Caco-2 (cell line): ENCODE measurements at regions not wholly inside any gene's neighbourhood (a gene's known extent, or its start where the extent isn't known, plus 50 kb on each side); places are given as distances from the start of the nearest gene placed in this dataset. TPM values are rescaled to one million over a fixed set of nuclear protein-coding genes. Genes with fewer than 3 reads are reported as not detected.
"Not testable (repeated sequence)": the region's sequence is repeated elsewhere in the genome, so short reads cannot be mapped to it uniquely, and the experiment has no call there.

ENCODE experiments used
- BruUV-seq: library from RNA; stranded (reverse); fragments of 400-500 nt; replicated peaks from 2 replicates; lab custom pipeline; 2021; lab: Mats Ljungman, UMichigan
- CTCF ChIA-PET: fragments of 300-600 bp; sonication (Branson Sonifier 250); formaldehyde crosslinking; loops from one replicate; lab custom pipeline; 2022; ENCODE audit warnings: antibody characterized with exemption; lab: Charles Lee
- POLR2A ChIA-PET: fragments of 300-600 bp; sonication (Branson Sonifier 250); formaldehyde crosslinking; loops from one replicate; lab custom pipeline; 2022; ENCODE audit warnings: antibody characterized with exemption; lab: Charles Lee
- DNase-seq, 2 experiments: peaks; one replicate each; pipeline versions ENCODE4 v3.0.0 to v3.0.0-alpha.2; 2020 to 2022
- H3K27me3 ChIP-seq: replicated peaks from 2 replicates; pipeline ENCODE4 v1.6.0; 2011; ENCODE audit warnings: low read length; ENCODE audit not compliant: control insufficient read depth, insufficient read depth
- H3K36me3 ChIP-seq: 2 replicates; pipeline ENCODE4 v1.5.1; 2011; ENCODE audit warnings: low read length; ENCODE audit not compliant: control insufficient read depth, insufficient read depth
- H3K4me1 ChIP-seq: fragments of 250-450 bp; sonication (Bioruptor Pico); 2 replicates; pipeline ENCODE4 v1.5.1; 2020; ENCODE audit warnings: mild to moderate bottlenecking
- H3K4me3 ChIP-seq: 2 replicates; pipeline ENCODE4 v1.5.1; 2011; ENCODE audit warnings: low read depth, mild to moderate bottlenecking, control low read depth, low read length
- H3K9me3 ChIP-seq: fragments of 250-450 bp; sonication (Bioruptor Pico); 2 replicates; pipeline ENCODE4 v1.5.1; 2020; ENCODE audit warnings: mild to moderate bottlenecking, moderate library complexity
- H3K27ac Mint-ChIP-seq: one replicate; pipeline ENCODE4 v1.8.0; 2022; ENCODE audit warnings: mixed read lengths; ENCODE audit not compliant: unreplicated experiment
- H3K27me3 Mint-ChIP-seq: one replicate; pipeline ENCODE4 v1.8.0; 2022; ENCODE audit warnings: mixed read lengths; ENCODE audit not compliant: insufficient read depth, unreplicated experiment
- H3K36me3 Mint-ChIP-seq: one replicate; pipeline ENCODE4 v1.8.0; 2022; ENCODE audit warnings: mild to moderate bottlenecking, mixed read lengths; ENCODE audit not compliant: insufficient read depth, unreplicated experiment
- H3K4me1 Mint-ChIP-seq: one replicate; pipeline ENCODE4 v1.8.0; 2022; ENCODE audit warnings: low read depth, mixed read lengths; ENCODE audit not compliant: unreplicated experiment
- H3K4me3 Mint-ChIP-seq: one replicate; pipeline ENCODE4 v1.8.0; 2022; ENCODE audit warnings: mild to moderate bottlenecking, moderate library complexity, mixed read lengths; ENCODE audit not compliant: unreplicated experiment
- H3K9me3 Mint-ChIP-seq: one replicate; pipeline ENCODE4 v1.8.0; 2022; ENCODE audit warnings: mixed read lengths; ENCODE audit not compliant: unreplicated experiment
- intact Hi-C: fragments of 100-400 bp; cut with micrococcal nuclease; formaldehyde crosslinking; loops from one replicate; pipeline ENCODE4 v1.10.0; 2022; ENCODE audit not compliant: unreplicated experiment
- microRNA-seq: library from miRNA; unstranded; fragments of <30 nt; microRNA quantifications from one replicate; pipeline ENCODE4 v1.2.0, GENCODE V29; 2022

DNA sequence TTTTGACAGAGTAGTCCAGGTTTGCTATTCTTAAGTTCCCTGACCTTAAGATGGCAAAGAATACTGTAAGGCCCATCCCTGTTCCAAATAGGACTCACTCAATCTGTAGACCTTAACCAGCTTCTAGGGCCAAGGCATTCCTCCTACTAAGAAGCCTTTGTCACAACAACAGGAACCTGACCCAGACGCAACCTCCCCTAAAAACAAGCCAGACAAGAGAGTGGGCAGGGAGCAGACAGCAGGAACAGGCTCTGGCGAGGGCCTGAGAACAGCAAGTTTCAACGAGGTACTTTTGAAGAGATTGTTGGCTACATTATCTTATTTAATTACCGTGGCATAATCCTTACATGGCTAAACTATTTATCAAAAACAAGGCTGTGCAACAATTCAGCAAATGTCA is 58.1 kb upstream of the NBPF11 start:
- H3K27me3 Mint-ChIP-seq, POLR2A ChIA-PET, BruUV-seq, H3K27ac Mint-ChIP-seq, CTCF ChIA-PET, H3K9me3 Mint-ChIP-seq, H3K36me3 ChIP-seq, H3K4me1 Mint-ChIP-seq, H3K4me1 ChIP-seq, H3K4me3 ChIP-seq, H3K27me3 ChIP-seq, DNase-seq, H3K9me3 ChIP-seq, H3K36me3 Mint-ChIP-seq, intact Hi-C loops, H3K4me3 Mint-ChIP-seq: not testable (repeated sequence)

DNA sequence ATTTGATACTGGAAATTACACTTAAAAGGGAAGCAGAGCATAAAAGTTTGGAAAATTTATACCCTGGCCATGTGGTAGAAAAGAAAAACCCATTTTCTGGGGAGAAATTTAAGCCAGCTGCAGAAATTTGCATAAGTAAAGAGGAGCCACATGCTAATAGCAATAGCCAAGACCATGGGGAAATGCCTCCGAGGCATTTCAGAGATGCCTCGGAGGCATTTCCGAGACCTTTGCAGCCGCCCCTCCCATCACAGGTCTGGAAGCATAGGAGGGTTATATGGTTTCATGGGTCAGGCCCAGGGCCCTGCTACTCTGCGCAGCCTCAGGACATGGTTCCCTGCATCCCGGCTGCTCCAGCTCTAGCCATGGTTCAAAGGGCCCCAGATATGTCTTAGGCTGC is 49.9 kb upstream of the NBPF11 start:
- CTCF ChIA-PET, BruUV-seq, H3K36me3 Mint-ChIP-seq, H3K9me3 Mint-ChIP-seq, H3K4me3 Mint-ChIP-seq, H3K27me3 Mint-ChIP-seq, H3K27me3 ChIP-seq, H3K9me3 ChIP-seq, H3K27ac Mint-ChIP-seq, DNase-seq, H3K4me1 ChIP-seq, POLR2A ChIA-PET, H3K4me3 ChIP-seq, H3K4me1 Mint-ChIP-seq, intact Hi-C loops, H3K36me3 ChIP-seq: not testable (repeated sequence)

Small RNA genes in the stretch of these regions (microRNA-seq; reads per million reads assigned to microRNA genes)
- gene MIR5087 = 0.74 reads per million
- gene MIR6077 = not detected
